GM23248 (cell line): ENCODE measurements at regions not wholly inside any gene's neighbourhood (a gene's known extent, or its start where the extent isn't known, plus 50 kb on each side); places are given as distances from the start of the nearest gene placed in this dataset.

ENCODE experiments used
- EZH2 ChIP-seq: fragments of 200-600 bp; sonication (generic); IDR thresholded peaks from 2 replicates; pipeline ENCODE4 v1.6.1; 2018; ENCODE audit warnings: antibody characterized with exemption, mild to moderate bottlenecking; ENCODE audit not compliant: insufficient read depth, poor library complexity, severe bottlenecking
- EZH2phosphoT487 ChIP-seq: fragments of 200-600 bp; sonication (generic); IDR thresholded peaks from 2 replicates; pipeline ENCODE4 v1.6.1; 2018; ENCODE audit warnings: antibody characterized with exemption, moderate library complexity, mild to moderate bottlenecking, low read depth; ENCODE audit not compliant: insufficient read depth

- TF ChIP-seq EZH2 (no peak), EZH2phosphoT487 (no peak)
Measured at GRCh38 chr1:228810878-228811711, 75.8 kb downstream of the RHOU start.
